HFFc6 (cell line): ENCODE measurements at regions not wholly inside any gene's neighbourhood (a gene's known extent, or its start where the extent isn't known, plus 50 kb on each side); places are given as distances from the start of the nearest gene placed in this dataset.

Experiments
- DNase-seq: peaks from one replicate; pipeline ENCODE4 v3.0.0-alpha.2; 2018
- H3K27ac Mint-ChIP-seq: 2 replicates; pipeline ENCODE4 v1.8.0; 2020; ENCODE audit warnings: mild to moderate bottlenecking, mixed read lengths
- H3K27me3 Mint-ChIP-seq: 2 replicates; pipeline ENCODE4 v1.8.0; 2021; ENCODE audit warnings: mild to moderate bottlenecking, moderate library complexity, mixed read lengths; ENCODE audit not compliant: insufficient read depth
- H3K36me3 Mint-ChIP-seq: 2 replicates; pipeline ENCODE4 v1.8.0; 2021; ENCODE audit warnings: low read depth, mixed read lengths
- H3K4me1 Mint-ChIP-seq: 2 replicates; pipeline ENCODE4 v1.8.0; 2020; ENCODE audit warnings: low read depth, mixed read lengths
- H3K4me3 Mint-ChIP-seq: 2 replicates; pipeline ENCODE4 v1.8.0; 2020; ENCODE audit warnings: mild to moderate bottlenecking, moderate library complexity, mixed read lengths
- H3K9me3 Mint-ChIP-seq: 2 replicates; pipeline ENCODE4 v1.8.0; 2020; ENCODE audit warnings: mild to moderate bottlenecking, mixed read lengths
- TF ChIP-seq, protein P1 (sequence below): fragments of 200-600 bp; sonication (generic); IDR thresholded peaks from 2 replicates; pipeline ENCODE4 v1.5.0; 2021; ENCODE audit warnings: antibody characterized with exemption, mild to moderate bottlenecking

DNA sequence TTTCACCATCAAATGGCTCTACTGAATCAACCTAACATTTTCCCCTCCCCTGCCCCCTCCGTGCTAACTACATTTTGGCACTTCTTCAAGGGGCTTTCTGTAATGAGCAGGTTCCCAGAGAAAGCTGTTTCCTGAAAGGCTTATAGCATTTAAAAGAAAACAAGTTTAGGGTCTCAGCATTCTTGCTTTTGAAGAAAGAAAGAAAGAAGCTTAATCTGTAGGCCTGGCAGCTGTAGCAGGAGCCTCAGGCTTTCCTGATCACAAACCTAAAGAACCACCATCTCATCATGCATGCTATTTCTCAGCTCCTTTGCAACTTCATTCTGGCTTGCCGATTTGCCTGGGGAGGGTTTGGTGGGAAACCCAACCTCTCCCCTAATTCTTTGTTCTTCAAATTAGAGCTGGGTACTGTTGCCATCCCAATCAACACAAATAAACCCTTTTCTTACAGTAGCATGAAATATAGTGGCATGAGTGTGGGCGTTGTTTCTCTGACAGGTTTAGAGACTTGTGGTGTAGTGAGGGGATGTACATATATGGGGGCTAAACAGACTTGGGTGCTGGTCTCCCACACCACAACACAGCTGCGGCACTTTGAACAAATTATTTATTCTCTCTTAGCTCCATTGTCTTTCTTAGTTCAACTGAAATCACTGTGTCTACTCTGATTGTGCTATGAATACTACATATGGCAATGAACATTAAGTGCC is 160.5 kb upstream of the TNC start:
- Mint-ChIP-seq H3K27ac (no peak overlapping the region), H3K4me3 (no peak overlapping the region), H3K27me3 (peaks cover 2% of the 10 kb centered on the region), H3K4me1 (no peaks in the 10 kb centered on the region), H3K36me3 (no peaks in the 10 kb centered on the region), H3K9me3 (no peaks in the 10 kb centered on the region)
- TF ChIP-seq, protein P1, sequence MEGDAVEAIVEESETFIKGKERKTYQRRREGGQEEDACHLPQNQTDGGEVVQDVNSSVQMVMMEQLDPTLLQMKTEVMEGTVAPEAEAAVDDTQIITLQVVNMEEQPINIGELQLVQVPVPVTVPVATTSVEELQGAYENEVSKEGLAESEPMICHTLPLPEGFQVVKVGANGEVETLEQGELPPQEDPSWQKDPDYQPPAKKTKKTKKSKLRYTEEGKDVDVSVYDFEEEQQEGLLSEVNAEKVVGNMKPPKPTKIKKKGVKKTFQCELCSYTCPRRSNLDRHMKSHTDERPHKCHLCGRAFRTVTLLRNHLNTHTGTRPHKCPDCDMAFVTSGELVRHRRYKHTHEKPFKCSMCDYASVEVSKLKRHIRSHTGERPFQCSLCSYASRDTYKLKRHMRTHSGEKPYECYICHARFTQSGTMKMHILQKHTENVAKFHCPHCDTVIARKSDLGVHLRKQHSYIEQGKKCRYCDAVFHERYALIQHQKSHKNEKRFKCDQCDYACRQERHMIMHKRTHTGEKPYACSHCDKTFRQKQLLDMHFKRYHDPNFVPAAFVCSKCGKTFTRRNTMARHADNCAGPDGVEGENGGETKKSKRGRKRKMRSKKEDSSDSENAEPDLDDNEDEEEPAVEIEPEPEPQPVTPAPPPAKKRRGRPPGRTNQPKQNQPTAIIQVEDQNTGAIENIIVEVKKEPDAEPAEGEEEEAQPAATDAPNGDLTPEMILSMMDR, result no peak
- no peak for DNase-seq

DNA sequence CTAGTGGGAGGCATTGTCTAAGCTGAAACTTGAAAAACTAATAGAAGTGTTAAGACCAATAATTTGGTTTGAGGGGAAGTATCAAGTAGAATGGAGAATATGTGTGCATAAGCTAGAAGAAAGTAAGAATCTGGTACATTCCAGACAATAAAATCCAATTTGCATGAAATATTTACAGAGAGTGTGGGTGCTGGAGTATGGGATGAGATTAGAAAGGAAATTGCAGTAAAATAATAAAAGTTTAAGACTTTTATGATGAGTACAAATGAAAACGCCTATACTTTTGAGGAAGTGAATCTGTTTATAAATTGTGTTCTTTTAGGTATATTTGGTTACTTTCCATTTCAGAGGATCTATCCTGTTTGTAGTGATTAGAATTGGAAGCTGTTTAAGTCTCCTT is 165.4 kb upstream of the TNC start:
- TF ChIP-seq, protein P1, result no peak
- Mint-ChIP-seq H3K4me3 (no peak overlapping the region), H3K27ac (no peak overlapping the region), H3K9me3 (no peaks in the 10 kb centered on the region), H3K4me1 (no peaks in the 10 kb centered on the region), H3K36me3 (no peaks in the 10 kb centered on the region), H3K27me3 (peaks cover 2% of the 10 kb centered on the region)
- DNase-seq, result no peak

- DNase-seq, result no peak
- H3K27ac Mint-ChIP-seq, result no peak overlapping the region
- peaks cover 3% of the 10 kb centered on the region for H3K27me3 Mint-ChIP-seq
- H3K4me1 Mint-ChIP-seq, result peaks cover 8% of the 10 kb centered on the region
- TF ChIP-seq, protein P1, result no peak
- no peak overlapping the region for H3K4me3 Mint-ChIP-seq
- no peaks in the 10 kb centered on the region for H3K9me3 Mint-ChIP-seq
- no peaks in the 10 kb centered on the region for H3K36me3 Mint-ChIP-seq
These were observed 167.9 kb upstream of the TNC start for GRCh38 chr9:115285836-115286235.

DNA sequence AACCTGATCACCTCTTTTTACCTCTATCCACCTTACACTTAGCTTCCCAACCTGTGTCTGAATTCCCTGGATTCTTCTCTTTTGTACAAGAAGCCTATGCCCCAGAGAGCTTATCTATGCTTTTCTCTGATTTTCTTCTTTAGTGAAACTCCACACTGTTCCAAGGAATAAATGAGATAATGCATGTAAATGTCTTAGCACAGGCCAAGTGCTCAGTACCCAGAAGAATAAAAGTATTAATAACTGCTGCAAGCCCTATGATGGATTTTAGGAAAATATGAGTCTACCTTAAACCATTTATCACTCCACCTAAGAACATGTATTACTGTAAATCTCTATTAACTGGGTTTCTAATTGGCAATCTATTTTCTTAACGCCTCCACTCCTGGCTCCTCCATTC is 168.5 kb upstream of the TNC start:
- DNase-seq, result no peak
- no peaks in the 10 kb centered on the region for H3K36me3 Mint-ChIP-seq
- TF ChIP-seq, protein P1, result no peak
- no peak overlapping the region for H3K27ac Mint-ChIP-seq
- peaks cover 3% of the 10 kb centered on the region for H3K27me3 Mint-ChIP-seq
- H3K4me1 Mint-ChIP-seq, result peaks cover 11% of the 10 kb centered on the region
- no peaks in the 10 kb centered on the region for H3K9me3 Mint-ChIP-seq
- H3K4me3 Mint-ChIP-seq, result no peak overlapping the region

- H3K4me1 Mint-ChIP-seq, result peaks cover 31% of the 10 kb centered on the region
- peaks cover 1% of the 10 kb centered on the region for H3K27me3 Mint-ChIP-seq
- peak; percentile 48 for DNase-seq
- H3K36me3 Mint-ChIP-seq, result no peaks in the 10 kb centered on the region
- H3K4me3 Mint-ChIP-seq, result no peak overlapping the region
- H3K27ac Mint-ChIP-seq, result no peak overlapping the region
- TF ChIP-seq, protein P1, result no peak
- no peaks in the 10 kb centered on the region for H3K9me3 Mint-ChIP-seq
These were observed 171.8 kb upstream of the TNC start for GRCh38 chr9:115289757-115290208.
